ENCODE measurements at regions not wholly inside any gene's neighbourhood (a gene's known extent, or its start where the extent isn't known, plus 50 kb on each side); places are given as distances from the start of the nearest gene placed in this dataset.

- H3K9me2 ChIP-seq (replicated peaks; ENCODE audit: low read depth, low read length), result no peaks in the 10 kb centered on the region
- no peaks in the 10 kb centered on the region for H3K79me2 ChIP-seq (ENCODE audit: insufficient read depth, low read length)
- TF ChIP-seq EZH2phosphoT487 (IDR thresholded peaks at IDR 0.05; ENCODE audit: borderline replicate concordance) (no peak), CTCF (conservative IDR thresholded peaks at IDR 0.05; ENCODE audit: low read length) (no peak)
- no peaks in the 10 kb centered on the region for H3K36me3 ChIP-seq (ENCODE audit: insufficient read depth, low read length)
- no peaks in the 10 kb centered on the region for H3K4me1 ChIP-seq (ENCODE audit: insufficient read depth, low read length, poor library complexity, severe bottlenecking)
- no peak overlapping the region for H2AFZ ChIP-seq (ENCODE audit: low read length)
- no peaks in the 10 kb centered on the region for H4K20me1 ChIP-seq (ENCODE audit: insufficient read depth, low read length, poor library complexity, severe bottlenecking)
- H3K4me2 ChIP-seq (ENCODE audit: low read depth, low read length, poor library complexity, severe bottlenecking), result no peak overlapping the region
- no peaks in the 10 kb centered on the region for H3K9me3 ChIP-seq (ENCODE audit: insufficient read depth, low read depth, low read length)
- H3K4me3 ChIP-seq (ENCODE audit: low read length, poor library complexity, severe bottlenecking), result no peak overlapping the region
- no peak overlapping the region for H3K9ac ChIP-seq (ENCODE audit: low read depth, low read length, poor library complexity, severe bottlenecking)
- no peaks in the 10 kb centered on the region for H3F3A ChIP-seq (ENCODE audit: low read depth)
- no peaks in the 10 kb centered on the region for H3K27me3 ChIP-seq (ENCODE audit: insufficient read depth, low read length, poor library complexity, severe bottlenecking)
Measured at GRCh38 chr3:146747051-146747450, 141.9 kb upstream of the PLSCR5 start.

- no peak overlapping the region for H3K9ac ChIP-seq (ENCODE audit: low read depth, low read length, poor library complexity, severe bottlenecking)
- H4K20me1 ChIP-seq (ENCODE audit: insufficient read depth, low read length, poor library complexity, severe bottlenecking), result no peaks in the 10 kb centered on the region
- no peaks in the 10 kb centered on the region for H3F3A ChIP-seq (ENCODE audit: low read depth)
- H3K36me3 ChIP-seq (ENCODE audit: insufficient read depth, low read length), result no peaks in the 10 kb centered on the region
- no peak overlapping the region for H2AFZ ChIP-seq (ENCODE audit: low read length)
- TF ChIP-seq EZH2phosphoT487 (IDR thresholded peaks at IDR 0.05; ENCODE audit: borderline replicate concordance), result no peak
- no peak for TF ChIP-seq CTCF (conservative IDR thresholded peaks at IDR 0.05; ENCODE audit: low read length)
- H3K4me3 ChIP-seq (ENCODE audit: low read length, poor library complexity, severe bottlenecking), result no peak overlapping the region
- no peak overlapping the region for H3K4me2 ChIP-seq (ENCODE audit: low read depth, low read length, poor library complexity, severe bottlenecking)
- H3K4me1 ChIP-seq (ENCODE audit: insufficient read depth, low read length, poor library complexity, severe bottlenecking), result no peaks in the 10 kb centered on the region
- no peaks in the 10 kb centered on the region for H3K9me3 ChIP-seq (ENCODE audit: insufficient read depth, low read depth, low read length)
- no peaks in the 10 kb centered on the region for H3K27me3 ChIP-seq (ENCODE audit: insufficient read depth, low read length, poor library complexity, severe bottlenecking)
- no peaks in the 10 kb centered on the region for H3K9me2 ChIP-seq (replicated peaks; ENCODE audit: low read depth, low read length)
- H3K79me2 ChIP-seq (ENCODE audit: insufficient read depth, low read length), result no peaks in the 10 kb centered on the region
Measured at GRCh38 chr3:146746190-146746589, 141.0 kb upstream of the PLSCR5 start.

- Histone ChIP-seq H4K20me1 (ENCODE audit: insufficient read depth, low read length, poor library complexity, severe bottlenecking) (no peaks in the 10 kb centered on the region), H3K27me3 (ENCODE audit: insufficient read depth, low read length, poor library complexity, severe bottlenecking) (no peaks in the 10 kb centered on the region), H3K9me2 (replicated peaks; ENCODE audit: low read depth, low read length) (no peaks in the 10 kb centered on the region), H3K4me2 (ENCODE audit: low read depth, low read length, poor library complexity, severe bottlenecking) (no peak overlapping the region), H3K4me1 (ENCODE audit: insufficient read depth, low read length, poor library complexity, severe bottlenecking) (no peaks in the 10 kb centered on the region), H3F3A (ENCODE audit: low read depth) (no peaks in the 10 kb centered on the region), H3K79me2 (ENCODE audit: insufficient read depth, low read length) (no peaks in the 10 kb centered on the region), H3K9me3 (ENCODE audit: insufficient read depth, low read depth, low read length) (no peaks in the 10 kb centered on the region), H2AFZ (ENCODE audit: low read length) (no peak overlapping the region), H3K9ac (ENCODE audit: low read depth, low read length, poor library complexity, severe bottlenecking) (no peak overlapping the region), H3K4me3 (ENCODE audit: low read length, poor library complexity, severe bottlenecking) (no peak overlapping the region), H3K36me3 (ENCODE audit: insufficient read depth, low read length) (no peaks in the 10 kb centered on the region)
- TF ChIP-seq EZH2phosphoT487 (IDR thresholded peaks at IDR 0.05; ENCODE audit: borderline replicate concordance) (no peak), CTCF (conservative IDR thresholded peaks at IDR 0.05; ENCODE audit: low read length) (no peak)
Measured at GRCh38 chr3:146739203-146739671, 134.1 kb upstream of the PLSCR5 start.
